K562 (cell line): ENCODE measurements at regions not wholly inside any gene's neighbourhood (a gene's known extent, or its start where the extent isn't known, plus 50 kb on each side); places are given as distances from the start of the nearest gene placed in this dataset.

Experiments
- ATAC-seq: fragments of 200-7000 bp; cut with Tn5 transposase; 3 replicates; pipeline ENCODE4 v1.9.1; 2020; ENCODE audit warnings: moderate library complexity
- BruUV-seq: library from RNA; stranded (reverse); fragments of 400-500 nt; replicated peaks from 2 replicates; lab custom pipeline; 2021; lab: Mats Ljungman, UMichigan
- CTCF ChIA-PET: fragments of 300-600 bp; formaldehyde crosslinking; extraction: SDS; loops from one replicate; lab custom pipeline; 2021; ENCODE audit warnings: low intra/inter-chr PET ratio; lab: Yijun Ruan, JAX
- POLR2A ChIA-PET: fragments of 300-600, 350-650 bp; sonication (Branson Sonifier 250); formaldehyde crosslinking; extraction: SDS; loops from one replicate; lab custom pipeline; 2021; ENCODE audit warnings: antibody characterized with exemption, inconsistent platforms; lab: Yijun Ruan, JAX
- DNase-seq, 4 experiments: peaks; one replicate each; pipeline versions ENCODE4 v3.0.0 to v3.0.0-alpha.2; 2011 to 2018; ENCODE audit warnings: low spot score in 3 of 4, mixed read lengths in 3 of 4; ENCODE audit errors: extremely low read depth in 1 of 4
- FAIRE-seq: peaks from 2 replicates; lab custom pipeline; 2011; peaks lifted over from hg19 to GRCh38; lab: Jason Lieb, UNC
- H2AFZ ChIP-seq: 2 replicates; pipeline ENCODE4 v1.6.0; 2011; ENCODE audit warnings: low read depth, low read length, control low read depth, inconsistent platforms
- H3K27ac ChIP-seq: fragments of 200-600 bp; 3 replicates; pipeline ENCODE4 v1.8.0; 2011; ENCODE audit warnings: low read depth, mild to moderate bottlenecking, control low read depth, inconsistent platforms, low read length, moderate library complexity, mixed read lengths; ENCODE audit errors: extremely low read depth
- H3K27me3 ChIP-seq, 2 experiments: fragments of 300-600 bp in 1 of 2; 2 replicates in 1 of 2; 3 replicates in 1 of 2; pipeline versions ENCODE4 v1.6.0 to v1.8.0; 2011; ENCODE audit warnings: inconsistent platforms in 2 of 2, low read length in 2 of 2, mild to moderate bottlenecking in 1 of 2, mixed read lengths in 1 of 2, moderate library complexity in 1 of 2; ENCODE audit not compliant: control insufficient read depth in 2 of 2, insufficient read depth in 2 of 2
- H3K36me3 ChIP-seq: fragments of 300-600 bp; 3 replicates; pipeline ENCODE4 v1.8.0; 2011; ENCODE audit warnings: mild to moderate bottlenecking, low read length, inconsistent platforms; ENCODE audit not compliant: control insufficient read depth, insufficient read depth
- H3K4me1 ChIP-seq, 2 experiments: fragments of 200-600 bp in 1 of 2; replicated peaks in 1 of 2; 2 replicates in 1 of 2; 3 replicates in 1 of 2; pipeline versions ENCODE4 v1.5.1 to v1.8.0; 2011; ENCODE audit warnings: inconsistent platforms in 2 of 2, low read length in 2 of 2, mild to moderate bottlenecking in 1 of 2, mixed read lengths in 1 of 2, moderate library complexity in 1 of 2; ENCODE audit not compliant: control insufficient read depth in 2 of 2, insufficient read depth in 2 of 2
- H3K4me2 ChIP-seq: 2 replicates; pipeline ENCODE4 v1.6.1; 2011; ENCODE audit warnings: low read length, control low read depth, inconsistent platforms, mixed read lengths; ENCODE audit not compliant: insufficient read depth
- H3K4me3 ChIP-seq: fragments of 200-600 bp; sonication (generic), shearing (Covaris generic); 2 replicates; pipeline ENCODE4 v1.5.1; 2016; ENCODE audit warnings: control low read depth, inconsistent platforms
- H3K79me2 ChIP-seq: fragments of 200-600 bp; 3 replicates; pipeline ENCODE4 v1.8.0; 2011; ENCODE audit warnings: low read length, inconsistent platforms; ENCODE audit not compliant: control insufficient read depth, insufficient read depth
- H3K9ac ChIP-seq, 2 experiments: 2 replicates each; pipeline versions ENCODE4 v1.6.0 to v1.6.1; 2011; ENCODE audit warnings: low read depth in 2 of 2, low read length in 2 of 2, control low read depth in 1 of 2, inconsistent platforms in 1 of 2, mild to moderate bottlenecking in 1 of 2, mixed read lengths in 1 of 2; ENCODE audit not compliant: insufficient read depth in 1 of 2
- H3K9me1 ChIP-seq: one replicate; pipeline ENCODE4 v1.6.0; 2011; ENCODE audit warnings: inconsistent platforms, mild to moderate bottlenecking, low read length, moderate library complexity; ENCODE audit not compliant: control insufficient read depth, insufficient read depth
- H3K9me3 ChIP-seq: replicated peaks from 2 replicates; pipeline ENCODE4 v1.5.1; 2011; ENCODE audit warnings: low read depth, low read length, inconsistent platforms; ENCODE audit not compliant: control insufficient read depth, insufficient read depth
- H4K20me1 ChIP-seq: replicated peaks from 2 replicates; pipeline ENCODE4 v1.6.1; 2011; ENCODE audit warnings: low read length, inconsistent platforms, mixed read lengths; ENCODE audit not compliant: control insufficient read depth, insufficient read depth
- JUNB ChIP-seq: fragments of 450-650 bp; formaldehyde crosslinking; conservative IDR thresholded peaks from 2 replicates; pipeline ENCODE4 v1.4.0; 2020; ENCODE audit warnings: mild to moderate bottlenecking
- MLLT1 ChIP-seq, 2 experiments: fragments of 450-650 bp; IDR thresholded peaks; 2 replicates each; pipeline ENCODE4 v1.6.1; 2016
- TSC22D4 ChIP-seq: fragments of 450-650 bp; IDR thresholded peaks from 2 replicates; pipeline ENCODE4 v1.6.1; 2016; ENCODE audit warnings: missing genetic modification characterization, missing biosample characterization, control low read depth
- ZNF280A ChIP-seq: fragments of 450-650 bp; IDR thresholded peaks from 2 replicates; pipeline ENCODE4 v1.6.1; 2018; ENCODE audit warnings: mild to moderate bottlenecking, low read depth; ENCODE audit not compliant: partially characterized antibody
- WGBS: fragments of 100-300 bp; shearing (Covaris generic); methylation state at CpG from one replicate; pipeline ENCODE4 v1.1.6; 2016; ENCODE audit warnings: low coverage, mixed read lengths; ENCODE audit not compliant: insufficient coverage; ENCODE audit errors: missing lambda C conversion rate; 5-methylcytosine and 5-hydroxymethylcytosine counted together
- in situ Hi-C: fragments of 300-500 bp; cut with MboI; formaldehyde crosslinking; loops from 4 replicates; pipeline ENCODE4 v1.15.0; 2018; ENCODE audit warnings: inconsistent platforms, mixed read lengths
- intact Hi-C: fragments of 100-400 bp; cut with micrococcal nuclease; formaldehyde crosslinking; loops from 2 replicates; pipeline ENCODE4 v1.14.2; 2022

DNA sequence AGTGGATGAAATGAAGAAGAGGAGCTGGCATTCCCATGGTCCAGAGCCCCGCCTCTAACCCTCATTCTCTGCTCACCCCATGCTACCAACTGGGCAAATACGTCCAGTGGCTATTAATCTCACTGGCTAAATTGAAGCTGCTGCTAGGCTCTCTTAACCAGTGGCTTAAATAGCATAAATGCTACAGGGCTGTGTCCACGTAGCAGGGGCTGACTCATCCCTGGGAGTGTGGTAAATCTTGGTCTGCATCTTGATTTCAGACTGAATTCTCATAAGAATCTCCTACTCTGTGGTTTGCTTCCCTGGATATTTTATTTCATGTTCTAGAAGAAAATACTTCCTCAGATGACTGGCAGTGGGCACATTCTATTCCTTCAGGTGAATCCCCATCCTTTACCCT, 193.1 kb upstream of the ARG1 start:
- FAIRE-seq (no peak), ATAC-seq (no peak), DNase-seq (no peak)
- no peak for TF ChIP-seq MLLT1 (IDR thresholded peaks at IDR 0.05)
- no peak for TF ChIP-seq TSC22D4
- TF ChIP-seq ZNF280A: no peak
- TF ChIP-seq JUNB: no peak
- Histone ChIP-seq H4K20me1 (no peaks in the 10 kb centered on the region), H3K27me3 (peaks cover 15 to 30% of the 10 kb centered on the region in 2 experiments; a peak in 4 of 5 replicates), H3K9me3 (no peaks in the 10 kb centered on the region), H3K36me3 (no peaks in the 10 kb centered on the region), H2AFZ (no peak overlapping the region), H3K9me1 (no peaks in the 10 kb centered on the region), H3K4me3 (no peak overlapping the region), H3K27ac (no peak overlapping the region), H3K79me2 (no peaks in the 10 kb centered on the region), H3K4me2 (no peak overlapping the region), H3K9ac (no peak overlapping the region), H3K4me1 (no peaks in the 10 kb centered on the region)
- 0% methylated on average over 3 of the region's 3 CpGs for WGBS
- ChIA-PET CTCF (no interaction called here), POLR2A (no interaction called here)
- BruUV-seq: no TSS peak
- in situ Hi-C loops: no loop called here
- intact Hi-C loops: no loop called here
